ENCODE measurements at regions not wholly inside any gene's neighbourhood (a gene's known extent, or its start where the extent isn't known, plus 50 kb on each side); places are given as distances from the start of the nearest gene placed in this dataset.

DNA sequence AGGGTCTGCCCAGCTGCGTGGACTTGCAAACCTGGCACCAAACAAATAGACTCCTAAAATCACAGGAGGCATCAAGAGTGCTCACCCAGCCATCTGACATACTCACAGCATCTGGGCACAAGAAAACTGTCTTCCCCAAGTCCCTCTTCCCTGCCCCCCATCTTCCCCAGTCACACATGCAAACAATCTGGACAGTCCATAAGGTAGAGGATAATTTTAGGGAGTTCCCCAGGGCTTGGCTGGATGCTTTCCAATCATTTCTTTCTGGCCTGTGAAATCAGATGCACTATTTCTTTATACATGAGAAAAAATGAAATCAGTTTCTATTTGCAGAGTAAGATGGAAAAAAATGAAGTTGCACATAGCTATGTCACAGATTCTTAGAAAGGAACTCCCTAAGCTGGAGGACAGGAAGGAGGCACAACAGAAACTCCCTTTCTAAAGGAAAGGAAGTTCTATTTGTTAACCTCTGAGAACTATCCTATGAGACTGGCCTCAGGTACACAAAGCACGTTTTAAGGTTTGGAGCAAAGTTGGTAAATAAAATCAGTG, 342.3 kb downstream of the HNRNPD start:
- no peak for DNase-seq (ENCODE audit: low spot score)

DNA sequence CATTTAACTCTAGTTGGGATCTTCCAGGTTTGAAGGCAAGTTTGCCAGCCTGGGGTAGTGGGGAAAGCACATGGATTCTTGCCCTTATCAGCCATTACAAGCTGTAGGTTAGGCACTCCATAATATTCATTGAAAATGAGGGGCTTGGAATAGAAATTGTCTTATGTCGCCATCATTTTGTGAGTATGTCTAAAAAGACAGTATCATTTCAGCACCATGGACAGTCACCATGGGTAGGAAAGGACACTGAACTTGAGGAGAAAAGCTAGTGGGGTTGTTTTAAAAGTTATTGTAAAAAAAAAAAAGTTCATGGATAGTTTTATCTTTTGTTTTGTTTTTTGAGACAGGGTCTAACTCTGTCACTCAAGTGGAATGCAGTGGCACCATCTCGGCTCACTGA, 356.1 kb downstream of the HNRNPD start:
- DNase-seq (ENCODE audit: low spot score): peak; percentile 29

DNA sequence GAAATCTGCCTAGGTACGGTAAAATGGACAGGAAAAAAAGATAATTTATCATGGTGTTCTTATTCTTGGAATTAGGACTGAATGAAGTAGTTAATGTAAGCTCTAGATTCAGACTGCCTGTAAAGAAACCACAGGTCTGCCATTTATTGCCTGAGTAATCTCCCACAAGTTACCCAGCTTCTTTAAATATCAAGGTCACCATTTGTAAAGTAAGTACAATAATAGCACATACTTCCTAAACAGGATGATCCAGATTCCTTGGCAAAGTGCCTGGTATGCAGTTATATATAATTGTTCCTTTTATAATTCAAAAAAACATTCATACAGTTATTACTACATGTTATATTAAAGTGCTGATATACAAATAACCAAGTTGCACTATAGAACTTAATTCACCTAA, 368.6 kb downstream of the HNRNPD start:
- no peak for DNase-seq (ENCODE audit: low spot score)

DNA sequence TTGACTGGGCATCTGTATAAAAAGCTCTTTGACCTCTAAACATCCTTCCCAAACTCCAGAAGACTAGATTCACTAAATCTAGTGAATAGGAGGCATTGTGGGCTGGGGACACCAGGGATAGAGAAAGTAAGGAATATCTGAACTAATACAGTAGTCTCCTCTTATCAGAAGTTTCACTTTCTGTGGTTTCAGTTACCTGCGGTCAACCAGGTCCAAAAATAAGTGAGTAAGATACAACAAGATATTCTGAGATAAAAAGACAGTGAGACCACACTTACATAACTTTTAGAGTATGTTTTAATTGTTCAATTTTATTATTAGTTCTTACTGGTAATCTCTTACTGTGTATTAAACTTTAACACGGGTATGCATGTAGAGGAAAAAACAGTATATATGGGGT, 376.5 kb downstream of the HNRNPD start:
- DNase-seq (ENCODE audit: low spot score): no peak

DNA sequence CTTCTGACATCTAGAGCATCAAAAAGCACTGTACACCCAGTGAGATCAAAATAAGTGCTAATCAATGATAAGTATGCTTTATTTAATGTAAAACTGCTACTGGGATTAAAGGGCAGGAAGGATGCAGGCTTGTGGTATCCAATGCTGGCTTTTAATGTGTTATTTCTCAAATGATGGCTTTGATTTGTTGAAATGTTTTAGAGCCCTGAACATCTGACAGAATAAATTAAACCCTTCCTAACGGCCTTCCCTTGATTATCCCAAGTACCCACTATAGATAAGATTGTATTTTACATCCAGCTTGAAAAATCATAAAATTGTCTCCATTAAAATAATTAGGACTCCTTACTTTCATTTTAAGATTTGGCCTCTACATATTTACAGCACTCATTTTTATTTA, 382.9 kb downstream of the HNRNPD start:
- no peak for DNase-seq (ENCODE audit: low spot score)

DNA sequence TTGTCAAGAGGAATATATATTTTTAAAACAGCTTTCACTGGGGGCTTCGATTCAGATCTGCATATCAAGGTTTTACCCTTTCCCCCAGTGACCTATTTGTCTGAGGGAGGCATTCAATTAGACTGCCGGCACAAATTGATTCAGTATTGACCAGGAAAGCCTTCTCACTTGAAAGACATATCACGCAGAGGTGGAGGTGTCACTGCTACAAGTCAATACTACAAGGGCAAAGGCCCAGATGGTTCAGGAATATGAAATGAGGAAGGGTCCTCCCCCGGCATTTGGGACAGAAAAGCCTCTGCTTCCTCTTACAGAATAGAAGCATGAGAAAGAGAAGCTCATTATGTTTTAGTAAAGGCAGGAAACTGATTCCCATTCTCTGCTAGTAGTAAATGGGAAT, 383.6 kb downstream of the HNRNPD start:
- DNase-seq (ENCODE audit: low spot score): no peak

DNA sequence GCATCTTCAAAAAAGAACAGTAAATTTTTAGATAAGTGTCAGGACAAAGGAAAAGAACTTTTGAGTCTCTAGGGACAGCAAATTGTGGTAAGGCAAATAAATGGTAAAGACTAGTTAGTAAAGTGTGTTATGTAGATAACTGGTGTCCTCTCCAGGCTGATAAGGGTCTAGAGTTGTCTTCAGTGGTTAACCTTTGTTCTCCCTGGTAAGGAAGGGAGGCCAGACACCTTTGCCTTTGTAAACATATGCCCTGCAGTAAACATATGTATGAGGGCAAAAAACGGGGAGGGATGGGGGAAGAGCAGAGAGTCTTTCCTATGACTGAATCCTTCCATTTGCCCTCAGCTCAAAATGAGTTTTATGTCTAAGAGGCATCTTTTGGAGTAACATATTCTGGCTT, 384.6 kb downstream of the HNRNPD start:
- DNase-seq (ENCODE audit: low spot score): no peak

DNA sequence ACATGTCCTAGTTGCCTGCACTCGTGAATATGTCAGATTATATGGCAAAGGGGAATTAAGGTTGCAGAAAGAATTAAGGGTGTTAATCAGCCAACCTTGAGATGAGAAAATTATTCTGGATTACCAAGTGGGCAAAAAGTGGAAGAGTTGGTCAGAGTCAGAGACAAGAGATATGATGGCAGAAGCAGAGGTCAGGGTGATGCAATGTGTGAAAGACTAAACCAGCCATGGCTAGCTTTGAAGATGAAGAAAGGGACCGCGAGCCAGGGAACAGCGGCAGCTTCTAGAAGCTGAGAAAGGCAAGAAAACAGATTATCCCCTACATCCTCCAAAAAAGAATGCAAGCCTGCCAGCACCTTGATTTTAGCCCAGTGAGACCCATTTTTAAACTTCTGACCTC, 385.6 kb downstream of the HNRNPD start:
- DNase-seq (ENCODE audit: low spot score): no peak

DNA sequence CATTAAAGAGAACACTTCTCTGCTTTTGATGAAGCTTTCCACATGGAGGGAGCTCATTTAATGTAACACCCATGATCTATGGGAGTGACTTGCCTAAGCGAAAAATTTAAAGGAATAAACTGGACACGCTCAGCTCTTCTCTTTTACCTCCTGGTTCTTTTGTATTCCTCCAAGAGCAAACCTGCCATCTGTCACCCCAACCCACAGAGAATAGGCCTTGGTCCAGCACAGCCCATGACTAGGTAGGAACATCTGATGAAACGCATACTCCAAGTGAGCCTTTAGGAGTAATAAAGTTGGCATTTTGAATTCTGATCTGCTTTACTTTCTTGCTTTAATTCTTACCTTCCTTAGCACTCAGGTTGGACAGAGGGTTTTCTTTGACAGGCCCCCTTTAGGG, 389.0 kb downstream of the HNRNPD start:
- DNase-seq (ENCODE audit: low spot score): no peak

DNA sequence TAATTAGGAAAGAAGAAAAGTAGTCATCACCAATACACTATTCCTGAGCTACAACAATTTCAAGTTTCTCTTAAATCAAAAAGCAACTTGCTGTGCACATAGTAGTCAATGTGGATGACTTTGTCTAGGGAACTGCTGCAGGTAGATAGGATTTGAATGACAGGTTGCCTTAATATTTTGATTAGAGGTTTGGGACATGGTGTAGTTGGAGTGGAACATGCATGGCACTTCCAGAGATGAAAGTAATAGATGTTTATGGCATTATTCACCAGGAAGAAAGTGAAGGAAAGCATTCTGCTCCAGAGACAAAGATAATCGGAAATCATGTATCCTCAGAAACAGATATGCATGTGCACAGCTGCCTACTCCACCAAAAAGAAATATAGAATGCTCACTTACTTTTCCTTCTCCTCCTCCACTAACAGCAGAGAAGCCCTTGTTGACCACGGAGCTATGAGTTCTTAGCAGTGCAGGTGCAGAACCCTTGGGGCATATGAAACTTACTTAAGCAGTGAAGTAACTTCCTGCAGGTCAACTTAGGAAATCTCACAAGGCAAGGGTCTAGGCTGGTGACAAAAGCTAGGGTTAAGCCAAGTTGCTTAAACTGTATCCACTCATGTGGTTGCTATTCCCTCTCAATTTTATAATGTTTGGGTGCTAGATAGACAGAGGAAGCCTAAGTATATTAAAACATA, 390.8 kb downstream of the HNRNPD start:
- no peak for DNase-seq (ENCODE audit: low spot score)

DNA sequence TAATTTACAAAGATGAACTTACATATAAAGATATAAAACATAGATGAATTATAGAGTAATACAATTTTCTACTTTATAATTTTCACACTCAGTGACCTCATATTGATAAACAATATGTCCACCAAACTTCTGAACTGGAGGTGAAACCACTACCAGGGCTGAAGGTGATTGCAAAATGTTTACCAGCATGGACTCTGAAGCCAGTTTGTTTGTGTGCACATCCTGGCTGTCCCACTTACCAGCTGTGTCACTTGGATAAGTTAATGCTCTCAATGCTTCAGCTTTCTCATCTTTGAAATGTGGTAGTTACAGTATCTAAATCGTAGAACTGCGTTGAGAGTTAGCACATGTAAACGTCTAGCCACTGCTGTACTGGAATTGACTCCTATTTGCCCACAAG, 392.6 kb downstream of the HNRNPD start:
- no peak for DNase-seq (ENCODE audit: low spot score)

DNA sequence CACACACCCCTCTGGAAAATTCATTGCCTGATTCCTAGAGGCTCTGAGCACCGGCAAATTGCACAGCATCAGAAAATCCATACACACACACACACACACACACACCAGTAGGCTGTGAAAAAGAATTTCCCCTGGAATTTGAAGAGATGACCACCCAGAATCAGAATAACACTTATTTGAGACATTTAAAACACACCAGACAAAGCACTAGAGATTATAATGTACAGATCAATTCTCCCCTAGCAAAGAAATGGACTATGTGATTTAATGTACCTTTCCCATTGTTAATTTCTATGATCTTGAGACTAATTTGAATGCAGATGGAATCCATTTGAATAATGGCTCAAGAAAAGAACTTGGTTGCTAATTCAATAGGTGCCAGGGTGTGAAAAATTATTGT, 399.3 kb downstream of the HNRNPD start:
- DNase-seq (ENCODE audit: low spot score): no peak

DNA sequence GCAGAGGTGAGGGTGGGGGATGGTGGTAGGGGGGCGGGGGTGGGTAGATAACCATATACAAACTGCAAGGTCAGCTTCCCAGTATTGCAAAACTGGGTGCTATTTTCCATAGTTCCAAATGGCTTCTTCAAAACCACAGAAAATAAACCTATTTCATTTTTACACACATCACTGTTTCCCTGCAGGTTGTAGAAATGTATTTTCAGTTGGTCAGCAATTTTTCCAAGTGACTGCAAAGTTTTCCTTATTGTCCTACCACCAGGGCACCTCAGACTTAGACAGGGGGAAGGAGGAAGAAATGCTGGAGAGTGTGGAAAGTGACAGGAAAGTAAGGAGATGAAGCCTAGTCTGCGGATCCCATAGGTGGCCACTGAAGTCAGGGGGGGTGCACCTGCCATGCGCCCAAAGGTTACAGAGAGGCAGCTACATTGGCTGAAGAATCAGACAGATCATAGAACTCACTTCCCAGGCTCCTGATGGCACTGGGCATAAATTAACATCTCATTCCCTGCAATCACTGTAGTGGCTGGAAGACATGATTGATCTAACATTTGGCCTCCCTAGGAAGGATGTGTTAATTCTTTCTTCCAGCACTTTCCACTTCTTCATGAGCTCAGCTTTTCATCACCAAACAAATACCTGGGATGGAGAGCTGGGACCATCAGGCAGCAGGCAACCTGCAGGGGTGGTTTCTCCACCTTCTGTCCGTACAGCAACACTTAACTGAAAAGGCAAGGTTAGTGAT, 402.0 kb downstream of the HNRNPD start:
- DNase-seq (ENCODE audit: low spot score): no peak

DNA sequence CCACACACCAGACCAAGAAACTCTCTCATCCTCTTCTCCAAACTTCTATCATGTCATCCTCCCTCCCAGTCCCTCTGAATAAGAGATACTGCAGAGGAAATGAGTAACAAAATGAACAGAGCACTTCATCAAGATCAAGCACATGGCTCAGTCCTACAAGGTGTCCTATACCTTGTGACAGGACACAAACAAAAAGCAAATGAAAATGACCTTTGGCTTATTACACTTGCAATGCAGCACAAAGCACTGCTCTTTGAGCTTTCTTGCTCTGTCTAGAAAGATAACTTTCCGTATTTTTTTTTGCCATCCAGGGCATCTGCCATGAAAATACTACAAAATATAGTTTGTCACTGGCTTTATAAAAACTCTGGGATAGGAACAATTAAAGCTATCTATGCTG, 402.7 kb downstream of the HNRNPD start:
- no peak for DNase-seq (ENCODE audit: low spot score)

DNA sequence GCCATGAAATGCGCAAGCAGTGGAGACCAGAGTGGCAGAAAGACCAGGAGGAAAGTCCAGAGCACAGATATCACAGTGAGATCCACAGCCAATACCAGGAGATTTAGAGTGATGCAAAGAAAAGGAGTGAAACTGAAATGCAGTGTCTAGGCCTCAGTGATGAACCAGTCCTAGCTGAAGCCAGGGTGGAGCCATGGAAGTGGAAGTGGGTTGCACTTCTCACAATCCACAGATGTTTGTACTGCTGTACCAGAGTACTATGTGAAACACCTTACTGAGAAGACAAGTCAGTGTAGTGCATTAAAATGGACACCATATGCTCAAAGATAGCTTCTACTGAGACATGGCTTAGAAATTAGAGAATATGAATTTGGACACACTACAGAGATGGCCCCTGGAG, 403.3 kb downstream of the HNRNPD start:
- no peak for DNase-seq (ENCODE audit: low spot score)

DNA sequence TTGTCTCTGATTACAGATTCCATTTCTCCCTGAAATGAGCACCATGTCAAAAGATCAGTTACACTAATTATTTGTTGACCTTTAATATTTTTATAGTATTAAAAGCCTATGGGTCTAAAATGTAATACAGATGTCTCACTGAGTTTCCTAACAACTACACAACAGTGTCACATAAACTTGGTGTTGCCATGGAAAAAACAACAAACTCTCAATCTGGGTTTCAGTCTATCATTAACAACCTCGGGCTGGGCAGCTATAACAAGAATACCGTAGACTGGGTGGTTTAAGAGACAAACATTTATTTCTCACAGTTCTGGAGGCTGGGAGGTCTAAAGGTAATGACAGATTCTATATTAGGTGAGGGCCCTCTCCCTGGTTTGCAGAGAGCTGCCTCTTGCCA, 407.1 kb downstream of the HNRNPD start:
- no peak for DNase-seq (ENCODE audit: low spot score)

DNA sequence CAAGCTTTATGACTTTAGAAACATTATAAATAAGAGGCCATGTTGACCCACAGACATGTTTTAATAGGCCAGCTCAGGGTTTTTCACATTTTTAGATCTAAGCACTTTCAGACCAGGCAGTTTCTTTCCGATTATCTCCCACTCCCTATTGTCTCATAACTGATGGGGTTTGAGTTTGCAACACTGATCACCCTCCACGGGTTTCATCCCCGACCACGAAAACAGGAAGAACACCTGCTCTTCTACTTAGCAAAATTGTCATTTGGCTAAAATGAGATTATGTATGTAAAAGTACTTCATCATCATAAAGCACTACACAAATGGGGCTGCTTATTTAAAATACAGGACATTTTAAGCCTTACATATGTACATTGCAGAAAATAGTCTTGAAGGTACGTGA, 407.9 kb downstream of the HNRNPD start:
- no peak for DNase-seq (ENCODE audit: low spot score)

DNA sequence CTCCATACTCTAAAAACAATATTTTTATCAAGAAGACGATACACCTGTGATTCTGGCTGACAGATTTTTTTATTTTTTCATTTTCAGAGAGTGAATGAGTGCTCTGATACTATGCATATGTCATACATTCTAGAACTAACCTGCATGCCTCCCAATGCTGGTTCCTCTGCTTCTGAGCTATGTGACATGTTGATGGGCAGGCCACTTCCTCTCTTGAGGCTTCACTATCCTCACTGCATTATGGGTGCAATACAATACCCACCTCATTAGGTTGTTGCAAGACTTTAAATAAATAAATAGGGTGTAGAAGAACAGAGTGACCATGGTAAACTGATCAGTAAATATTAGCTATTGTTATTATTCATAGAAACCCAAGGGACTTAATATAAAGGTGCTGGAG, 408.3 kb downstream of the HNRNPD start:
- no peak for DNase-seq (ENCODE audit: low spot score)

DNA sequence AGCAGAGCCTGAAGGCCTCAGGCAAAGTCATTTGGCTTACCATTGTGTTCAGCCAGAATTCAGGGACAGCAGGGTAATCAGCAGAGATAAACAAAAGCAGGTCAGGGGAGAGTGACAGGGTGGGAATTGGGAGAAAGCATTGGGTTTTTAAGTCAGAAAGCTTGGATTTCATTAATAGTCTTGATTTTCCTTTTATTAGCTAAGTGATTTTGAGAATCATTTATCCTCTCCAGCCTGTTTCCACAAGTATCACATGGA, 410.1 kb downstream of the HNRNPD start:
- DNase-seq (ENCODE audit: low spot score): no peak

DNA sequence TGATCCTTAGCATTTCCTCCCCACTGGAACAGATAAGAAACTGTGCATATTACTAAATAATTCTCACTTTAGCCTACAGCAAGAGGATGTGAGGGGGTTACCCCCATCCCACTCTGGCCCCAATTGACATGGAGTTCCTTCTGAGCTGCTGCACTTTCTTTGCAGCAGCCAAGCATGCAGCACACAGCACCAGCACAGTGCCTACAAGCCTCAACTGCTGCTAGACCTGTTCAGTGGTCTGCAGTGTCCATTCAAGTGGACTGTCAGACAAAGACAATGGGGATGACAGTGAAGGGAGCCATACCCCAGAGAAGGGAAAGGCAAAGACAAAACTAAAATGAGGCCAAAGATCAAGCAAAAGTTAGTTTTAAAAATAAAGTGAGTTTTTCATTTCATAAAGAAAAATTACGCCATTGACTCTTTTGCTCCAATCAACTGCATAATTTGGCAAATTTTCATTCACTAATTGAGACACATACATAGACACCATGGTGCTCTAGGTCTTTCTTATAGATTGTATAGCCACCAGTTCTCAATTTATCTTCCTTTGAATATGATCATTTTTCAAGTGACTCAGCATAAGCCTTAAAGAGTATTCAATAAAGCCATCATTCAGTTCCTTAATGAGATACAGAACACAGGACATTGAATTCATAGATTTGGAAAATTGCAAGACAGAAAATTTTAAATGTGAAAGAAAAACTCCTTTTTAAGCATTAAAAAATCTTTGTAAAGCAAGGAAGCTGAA, 410.6 kb downstream of the HNRNPD start:
- no peak for DNase-seq (ENCODE audit: low spot score)

DNA sequence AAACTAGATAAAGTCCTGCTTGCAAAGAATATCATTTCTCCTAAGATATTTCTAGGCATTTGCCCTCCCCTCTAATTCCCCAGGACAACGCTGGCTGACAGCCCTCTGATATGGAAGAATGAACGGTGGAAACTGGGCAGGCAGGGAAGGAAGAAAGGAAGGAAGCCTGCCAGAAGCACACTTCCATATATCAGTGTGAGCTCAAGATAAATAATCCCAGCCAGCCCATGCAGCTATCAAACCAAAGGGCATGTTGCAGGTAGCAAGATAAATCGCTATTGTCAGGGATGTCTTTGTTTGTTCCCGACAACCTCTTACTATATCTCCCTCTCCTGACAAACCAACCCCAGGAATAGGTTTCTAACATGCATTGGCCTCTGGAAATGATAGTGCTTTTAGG, 412.8 kb downstream of the HNRNPD start:
- DNase-seq (ENCODE audit: low spot score): no peak

DNA sequence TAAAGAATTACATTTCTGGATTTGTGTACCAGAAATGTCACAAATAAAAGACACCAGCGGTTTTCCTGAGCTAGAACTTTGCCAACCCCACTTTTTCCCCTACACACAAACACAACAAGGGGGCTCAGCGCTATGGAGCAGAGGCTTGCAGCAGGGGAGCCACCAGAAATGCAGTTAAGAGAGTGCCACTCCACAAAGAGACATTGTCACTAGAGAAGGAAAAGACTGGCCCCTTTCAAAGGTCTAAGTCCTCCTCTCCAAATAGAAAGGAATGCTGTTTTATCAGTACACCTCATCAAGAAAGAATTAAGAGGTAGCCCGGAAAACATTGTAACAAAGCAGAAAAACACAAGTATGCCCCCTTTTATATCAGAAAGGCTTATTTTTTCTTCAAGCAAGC, 419.5 kb downstream of the HNRNPD start:
- DNase-seq (ENCODE audit: low spot score): no peak

DNA sequence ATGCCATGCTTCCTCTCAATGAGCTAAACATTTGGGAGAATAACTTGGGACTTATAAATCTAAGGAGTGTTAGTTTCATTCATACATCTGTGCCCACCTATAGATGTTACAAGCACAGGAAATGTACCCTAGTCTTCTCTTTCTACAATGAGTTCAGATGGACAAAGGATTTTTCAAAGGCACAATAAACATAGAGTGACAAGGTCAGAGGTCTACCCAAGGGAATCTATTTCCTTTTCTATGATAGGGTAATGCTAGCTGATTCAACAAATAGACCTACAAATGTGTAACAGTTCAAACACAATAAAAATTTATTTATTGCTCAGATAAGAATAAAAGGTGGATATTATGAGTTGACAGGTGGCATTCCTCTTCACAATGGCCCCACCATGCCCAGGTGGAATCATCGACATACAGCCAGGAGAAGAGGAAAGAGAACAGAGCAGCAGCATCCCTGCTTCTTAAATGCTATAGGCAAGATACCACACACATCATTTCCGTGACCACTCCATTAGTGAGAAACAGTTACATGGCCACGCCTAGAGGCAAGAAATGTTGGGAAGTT, 421.8 kb downstream of the HNRNPD start:
- DNase-seq (ENCODE audit: low spot score): no peak

Data from RKO (cell line).